Prostate gland (tissue), 2 donors: ENCODE measurements at regions not wholly inside any gene's neighbourhood (a gene's known extent, or its start where the extent isn't known, plus 50 kb on each side); places are given as distances from the start of the nearest gene placed in this dataset.

Experiments
- DNase-seq: peaks from one replicate; pipeline ENCODE4 v3.0.0-alpha.2; 2019; ENCODE audit warnings: low spot score
- H3K27ac ChIP-seq, 2 donors: fragments of 200-600 bp; sonication (generic); 2 replicates each; pipeline ENCODE4 v1.5.1; 2017 to 2019
- H3K27me3 ChIP-seq: fragments of 200-600 bp; sonication (generic); replicated peaks from 2 replicates; pipeline ENCODE4 v1.5.1; 2019; ENCODE audit not compliant: insufficient read depth
- H3K36me3 ChIP-seq, 2 donors: fragments of 200-600 bp; sonication (generic); 1 replicate in 1 of 2; 2 replicates in 1 of 2; pipeline versions ENCODE4 v1.5.1 to v1.8.1; 2017 to 2019
- H3K4me1 ChIP-seq: fragments of 200-600 bp; sonication (generic); replicated peaks from 2 replicates; pipeline ENCODE4 v1.5.1; 2019
- H3K4me3 ChIP-seq, 2 donors: fragments of 200-600 bp; sonication (generic); 2 replicates each; pipeline ENCODE4 v1.5.1; 2017 to 2019
- H3K9me3 ChIP-seq: fragments of 200-600 bp; sonication (generic); 2 replicates; pipeline ENCODE4 v1.5.1; 2017
- POLR2A ChIP-seq: fragments of 450-650 bp; IDR thresholded peaks from one replicate; pipeline ENCODE4 v1.6.1; 2016; ENCODE audit warnings: antibody characterized with exemption, mild to moderate bottlenecking
- POLR2AphosphoS5 ChIP-seq: sonication (generic); formaldehyde crosslinking; IDR thresholded peaks from one replicate; pipeline ENCODE4 v1.6.1; 2017; ENCODE audit warnings: antibody characterized with exemption
- WGBS: methylation state at CpG from one replicate; pipeline ENCODE4 v1.1.5; 2018; 5-methylcytosine and 5-hydroxymethylcytosine counted together
- intact Hi-C: fragments of 100-400 bp; cut with DNase I; formaldehyde crosslinking; loops from one replicate; pipeline ENCODE4 v1.14.2; 2022
- TF ChIP-seq, protein P1 (sequence below), 4 experiments: fragments of 200-600 bp in 2 of 4; fragments of 450-650 bp in 2 of 4; sonication (generic) in 2 of 4; IDR thresholded peaks; 1 replicate in 3 of 4; 2 replicates in 1 of 4; pipeline ENCODE4 v1.5.1; 2016 to 2019; ENCODE audit warnings: antibody characterized with exemption in 4 of 4, mild to moderate bottlenecking in 2 of 4, moderate library complexity in 2 of 4

DNA sequence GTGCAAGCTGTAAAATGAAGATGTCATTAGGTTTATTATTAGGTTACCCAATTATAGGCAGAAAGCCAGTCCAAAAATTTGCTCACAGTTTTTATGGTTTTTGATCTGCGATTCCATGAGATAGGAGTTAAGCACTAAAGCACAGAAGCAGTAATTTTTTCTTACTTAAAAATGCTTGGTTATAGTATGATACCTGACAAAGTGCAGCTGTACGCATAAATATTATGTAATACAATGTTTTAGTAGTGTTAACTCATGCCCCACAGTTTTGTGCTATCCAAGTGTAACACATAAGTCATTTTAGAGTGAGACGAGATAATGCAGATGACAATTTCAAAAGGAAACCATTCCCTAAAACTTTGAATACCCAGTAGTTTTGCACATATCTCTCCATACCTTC is 357.8 kb downstream of the TMA16 start:
- no peak for DNase-seq
- Histone ChIP-seq H3K27ac (no peak overlapping the region), H3K4me3 (no peak overlapping the region), H3K9me3 (no peaks in the 10 kb centered on the region), H3K4me1 (no peaks in the 10 kb centered on the region), H3K27me3 (no peaks in the 10 kb centered on the region), H3K36me3 (no peaks in the 10 kb centered on the region)
- intact Hi-C loops, result no loop called here
- WGBS, result 79% methylated on average over 3 of the region's 3 CpGs
- TF ChIP-seq, protein P1, sequence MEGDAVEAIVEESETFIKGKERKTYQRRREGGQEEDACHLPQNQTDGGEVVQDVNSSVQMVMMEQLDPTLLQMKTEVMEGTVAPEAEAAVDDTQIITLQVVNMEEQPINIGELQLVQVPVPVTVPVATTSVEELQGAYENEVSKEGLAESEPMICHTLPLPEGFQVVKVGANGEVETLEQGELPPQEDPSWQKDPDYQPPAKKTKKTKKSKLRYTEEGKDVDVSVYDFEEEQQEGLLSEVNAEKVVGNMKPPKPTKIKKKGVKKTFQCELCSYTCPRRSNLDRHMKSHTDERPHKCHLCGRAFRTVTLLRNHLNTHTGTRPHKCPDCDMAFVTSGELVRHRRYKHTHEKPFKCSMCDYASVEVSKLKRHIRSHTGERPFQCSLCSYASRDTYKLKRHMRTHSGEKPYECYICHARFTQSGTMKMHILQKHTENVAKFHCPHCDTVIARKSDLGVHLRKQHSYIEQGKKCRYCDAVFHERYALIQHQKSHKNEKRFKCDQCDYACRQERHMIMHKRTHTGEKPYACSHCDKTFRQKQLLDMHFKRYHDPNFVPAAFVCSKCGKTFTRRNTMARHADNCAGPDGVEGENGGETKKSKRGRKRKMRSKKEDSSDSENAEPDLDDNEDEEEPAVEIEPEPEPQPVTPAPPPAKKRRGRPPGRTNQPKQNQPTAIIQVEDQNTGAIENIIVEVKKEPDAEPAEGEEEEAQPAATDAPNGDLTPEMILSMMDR (IDR thresholded peaks at IDR 0.05), result no peak
- TF ChIP-seq POLR2A (no peak), POLR2AphosphoS5 (no peak)

DNA sequence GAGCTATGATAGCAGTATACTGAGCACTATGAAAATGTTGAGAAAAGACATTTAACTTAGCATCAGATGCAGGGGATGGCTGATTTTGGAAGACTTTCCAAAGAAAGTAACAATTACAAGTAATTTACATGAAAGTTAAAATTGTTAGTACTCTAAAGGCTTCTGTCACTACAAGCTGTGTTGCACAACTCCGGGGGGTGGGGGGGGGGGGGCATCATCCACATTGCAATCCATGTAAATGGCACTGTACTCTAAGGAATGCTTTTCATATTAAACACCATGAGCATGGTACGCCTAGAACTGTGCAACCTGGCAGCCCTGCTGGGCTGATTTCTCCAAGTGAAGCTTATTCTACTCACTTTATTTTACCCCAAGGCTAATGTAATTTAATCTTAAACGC is 363.4 kb downstream of the TMA16 start:
- TF ChIP-seq, protein P1 (IDR thresholded peaks at IDR 0.05), result no peak
- TF ChIP-seq POLR2AphosphoS5 (no peak), POLR2A (no peak)
- Histone ChIP-seq H3K27me3 (no peaks in the 10 kb centered on the region), H3K36me3 (no peaks in the 10 kb centered on the region), H3K4me1 (no peaks in the 10 kb centered on the region), H3K27ac (no peak overlapping the region), H3K4me3 (no peak overlapping the region), H3K9me3 (no peaks in the 10 kb centered on the region)
- no peak for DNase-seq
- intact Hi-C loops, result no loop called here
- 89% methylated on average over 3 of the region's 3 CpGs for whole genome bisulfite sequencing

- no peak for TF ChIP-seq POLR2A
- TF ChIP-seq, protein P1 (IDR thresholded peaks at IDR 0.05), result no peak
- TF ChIP-seq POLR2AphosphoS5, result no peak
- Histone ChIP-seq H3K4me1 (no peaks in the 10 kb centered on the region), H3K36me3 (no peaks in the 10 kb centered on the region), H3K9me3 (no peaks in the 10 kb centered on the region), H3K4me3 (no peak overlapping the region), H3K27me3 (no peaks in the 10 kb centered on the region), H3K27ac (no peak overlapping the region)
- intact Hi-C loops, result no loop called here
- DNase-seq, result no peak
- 78% methylated on average over 3 of the region's 3 CpGs for WGBS
Observed at GRCh38 chr4:163858515-163858914, 364.0 kb downstream of the TMA16 start.

- no peak overlapping the region for H3K4me3 ChIP-seq
- no peak for DNase-seq
- 75% methylated on average over 2 of the region's 2 CpGs for WGBS
- H3K9me3 ChIP-seq, result no peaks in the 10 kb centered on the region
- H3K27me3 ChIP-seq, result no peaks in the 10 kb centered on the region
- no peaks in the 10 kb centered on the region for H3K4me1 ChIP-seq
- TF ChIP-seq POLR2A (no peak), POLR2AphosphoS5 (no peak)
- TF ChIP-seq, protein P1 (IDR thresholded peaks at IDR 0.05), result no peak
- no peak overlapping the region for H3K27ac ChIP-seq
- intact Hi-C loops, result no loop called here
- no peaks in the 10 kb centered on the region for H3K36me3 ChIP-seq
Observed at GRCh38 chr4:163863082-163863481, 368.6 kb downstream of the TMA16 start.

DNA sequence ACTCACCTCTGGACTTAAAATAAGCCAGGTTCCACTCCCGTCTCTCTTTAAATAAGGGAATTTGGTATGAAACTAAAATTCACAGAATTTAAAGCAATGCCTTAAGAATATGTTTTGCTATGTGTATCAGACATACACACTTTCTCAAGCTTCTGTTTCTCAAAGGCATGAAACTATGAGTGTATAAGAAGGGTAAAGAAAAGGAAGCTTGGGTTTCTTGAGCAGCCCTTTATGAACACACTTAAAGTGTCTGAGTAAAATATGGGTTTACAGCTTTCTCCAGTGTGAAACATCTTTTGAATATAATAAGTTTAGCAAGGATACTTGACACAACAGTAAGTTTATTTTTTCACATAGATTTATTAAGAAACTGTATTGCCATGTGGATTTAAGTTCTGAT is 370.5 kb downstream of the TMA16 start:
- H3K4me3 ChIP-seq, result no peak overlapping the region
- H3K27me3 ChIP-seq, result no peaks in the 10 kb centered on the region
- no peak for TF ChIP-seq POLR2AphosphoS5
- TF ChIP-seq, protein P1 (IDR thresholded peaks at IDR 0.05), result no peak
- H3K36me3 ChIP-seq, result no peaks in the 10 kb centered on the region
- no peaks in the 10 kb centered on the region for H3K4me1 ChIP-seq
- DNase-seq, result no peak
- WGBS, result 83% methylated on average over 1 of the region's 1 CpG
- no peaks in the 10 kb centered on the region for H3K9me3 ChIP-seq
- intact Hi-C loops, result no loop called here
- H3K27ac ChIP-seq, result no peak overlapping the region
